ENCODE measurements at regions not wholly inside any gene's neighbourhood (a gene's known extent, or its start where the extent isn't known, plus 50 kb on each side); places are given as distances from the start of the nearest gene placed in this dataset.

GRCh38 chr2:57701391-57701791 lies 345.2 kb upstream of the VRK2 start:
- TF ChIP-seq, protein P1, sequence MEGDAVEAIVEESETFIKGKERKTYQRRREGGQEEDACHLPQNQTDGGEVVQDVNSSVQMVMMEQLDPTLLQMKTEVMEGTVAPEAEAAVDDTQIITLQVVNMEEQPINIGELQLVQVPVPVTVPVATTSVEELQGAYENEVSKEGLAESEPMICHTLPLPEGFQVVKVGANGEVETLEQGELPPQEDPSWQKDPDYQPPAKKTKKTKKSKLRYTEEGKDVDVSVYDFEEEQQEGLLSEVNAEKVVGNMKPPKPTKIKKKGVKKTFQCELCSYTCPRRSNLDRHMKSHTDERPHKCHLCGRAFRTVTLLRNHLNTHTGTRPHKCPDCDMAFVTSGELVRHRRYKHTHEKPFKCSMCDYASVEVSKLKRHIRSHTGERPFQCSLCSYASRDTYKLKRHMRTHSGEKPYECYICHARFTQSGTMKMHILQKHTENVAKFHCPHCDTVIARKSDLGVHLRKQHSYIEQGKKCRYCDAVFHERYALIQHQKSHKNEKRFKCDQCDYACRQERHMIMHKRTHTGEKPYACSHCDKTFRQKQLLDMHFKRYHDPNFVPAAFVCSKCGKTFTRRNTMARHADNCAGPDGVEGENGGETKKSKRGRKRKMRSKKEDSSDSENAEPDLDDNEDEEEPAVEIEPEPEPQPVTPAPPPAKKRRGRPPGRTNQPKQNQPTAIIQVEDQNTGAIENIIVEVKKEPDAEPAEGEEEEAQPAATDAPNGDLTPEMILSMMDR (IDR thresholded peaks at IDR 0.05): peak; percentile 11
- TF ChIP-seq EZH2 (IDR thresholded peaks at IDR 0.05) (no peak), EZH2phosphoT487 (IDR thresholded peaks at IDR 0.05) (no peak)
